Suprapubic skin (tissue), 3 donors: ENCODE measurements at regions not wholly inside any gene's neighbourhood (a gene's known extent, or its start where the extent isn't known, plus 50 kb on each side); places are given as distances from the start of the nearest gene placed in this dataset.

Experiments
- CTCF ChIP-seq, 2 donors: fragments of 200-600 bp in 1 of 2; fragments of 450-650 bp in 1 of 2; sonication (generic) in 1 of 2; IDR thresholded peaks; one replicate each; pipeline ENCODE4 v1.5.1; 2016 to 2019; ENCODE audit warnings: antibody characterized with exemption in 2 of 2, mild to moderate bottlenecking in 1 of 2, moderate library complexity in 1 of 2
- POLR2AphosphoS5 ChIP-seq, 3 donors: sonication (generic); formaldehyde crosslinking; IDR thresholded peaks; one replicate each; pipeline ENCODE4 v1.6.1; 2017; ENCODE audit warnings: antibody characterized with exemption in 3 of 3

GRCh38 chr1:234667600-234668576, 57.9 kb upstream of the IRF2BP2 start:
- TF ChIP-seq POLR2AphosphoS5 (IDR thresholded peaks at IDR 0.05) (no peak), CTCF (IDR thresholded peaks at IDR 0.05) (no peak)
